HG03196 (cell line): ENCODE measurements at regions not wholly inside any gene's neighbourhood (a gene's known extent, or its start where the extent isn't known, plus 50 kb on each side); places are given as distances from the start of the nearest gene placed in this dataset.
"Not testable (repeated sequence)": the region's sequence is repeated elsewhere in the genome, so short reads cannot be mapped to it uniquely, and the experiment has no call there.

ENCODE experiments used
- ATAC-seq: cut with Tn5 transposase; IDR thresholded peaks from one replicate; pipeline ENCODE4 v1.9.1; 2021; ENCODE audit not compliant: unreplicated experiment

GRCh38 chr2:87634971-87635650, 112.8 kb upstream of the PLGLB2 start:
- ATAC-seq = not testable (repeated sequence)

GRCh38 chr2:87636246-87636645, 111.6 kb upstream of the PLGLB2 start:
- not testable (repeated sequence) for ATAC-seq

- not testable (repeated sequence) for ATAC-seq
These were observed 111.2 kb upstream of the PLGLB2 start for GRCh38 chr2:87636735-87637134.

GRCh38 chr2:87637249-87637990, 110.5 kb upstream of the PLGLB2 start:
- ATAC-seq = not testable (repeated sequence)

GRCh38 chr2:87638114-87638807, 109.6 kb upstream of the PLGLB2 start:
- ATAC-seq = not testable (repeated sequence)

- not testable (repeated sequence) for ATAC-seq
These were observed 109.0 kb upstream of the PLGLB2 start for GRCh38 chr2:87638872-87639271.

GRCh38 chr2:87639801-87640440, 108.0 kb upstream of the PLGLB2 start:
- not testable (repeated sequence) for ATAC-seq

GRCh38 chr2:87640961-87641563, 106.8 kb upstream of the PLGLB2 start:
- ATAC-seq = not testable (repeated sequence)

- ATAC-seq = not testable (repeated sequence)
These were observed 104.7 kb upstream of the PLGLB2 start for GRCh38 chr2:87643165-87643564.

- ATAC-seq = not testable (repeated sequence)
These were observed 100.0 kb upstream of the PLGLB2 start for GRCh38 chr2:87647737-87648498.

GRCh38 chr2:87648815-87649214, 99.1 kb upstream of the PLGLB2 start:
- not testable (repeated sequence) for ATAC-seq

- ATAC-seq = not testable (repeated sequence)
These were observed 98.0 kb upstream of the PLGLB2 start for GRCh38 chr2:87649871-87650270.

- not testable (repeated sequence) for ATAC-seq
These were observed 97.0 kb upstream of the PLGLB2 start for GRCh38 chr2:87650837-87651236.

GRCh38 chr2:87651589-87651988, 96.3 kb upstream of the PLGLB2 start:
- not testable (repeated sequence) for ATAC-seq

- not testable (repeated sequence) for ATAC-seq
These were observed 94.5 kb upstream of the PLGLB2 start for GRCh38 chr2:87653373-87653772.

GRCh38 chr2:87654136-87654814, 93.6 kb upstream of the PLGLB2 start:
- ATAC-seq = not testable (repeated sequence)

- ATAC-seq = not testable (repeated sequence)
These were observed 90.0 kb upstream of the PLGLB2 start for GRCh38 chr2:87657915-87658314.

GRCh38 chr2:87658357-87658756, 89.5 kb upstream of the PLGLB2 start:
- not testable (repeated sequence) for ATAC-seq

GRCh38 chr2:87658976-87659375, 88.9 kb upstream of the PLGLB2 start:
- ATAC-seq = not testable (repeated sequence)
